ENCODE measurements at regions not wholly inside any gene's neighbourhood (a gene's known extent, or its start where the extent isn't known, plus 50 kb on each side); places are given as distances from the start of the nearest gene placed in this dataset.

DNA sequence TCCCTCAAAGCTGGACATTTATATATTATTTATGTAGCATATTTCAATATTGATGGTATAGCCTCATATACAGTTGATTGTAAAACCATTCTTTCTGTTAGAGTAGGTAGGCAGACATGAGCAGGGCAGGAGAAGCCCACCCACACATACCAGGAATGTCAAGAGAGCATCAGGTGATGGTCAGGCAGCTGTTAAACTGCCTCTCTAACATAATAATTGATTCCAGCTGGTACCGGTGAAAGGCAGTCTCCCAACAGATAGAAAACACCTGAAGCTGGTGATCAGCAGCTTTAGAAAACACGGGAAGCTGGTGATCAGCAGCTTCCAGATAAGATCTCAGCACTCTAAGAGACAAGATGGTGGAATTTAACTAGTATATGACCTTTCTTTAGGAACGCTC is 132.9 kb downstream of the SLITRK6 start:
- no peak for DNase-seq (ENCODE audit: low read depth in 3 of 3, low spot score in 2 of 3)

DNA sequence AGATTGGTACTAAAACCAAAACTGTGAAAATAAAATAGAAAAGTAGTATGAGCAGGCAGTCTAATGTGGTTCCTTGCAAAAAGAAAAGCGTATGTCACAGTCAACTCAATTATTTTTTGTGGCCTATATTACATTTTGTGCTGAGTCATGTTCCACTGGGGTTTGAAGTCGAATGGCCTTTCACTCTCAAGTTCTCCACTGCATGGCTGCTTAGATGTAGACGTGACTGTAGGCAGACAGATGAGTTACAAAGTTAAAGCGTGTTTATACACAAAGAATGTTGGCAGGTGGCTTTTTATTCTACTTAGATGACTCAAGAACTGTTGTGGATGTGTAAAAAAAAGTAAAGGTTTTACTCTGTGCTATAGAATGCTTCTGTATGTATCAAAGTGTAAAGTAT is 133.9 kb downstream of the SLITRK6 start:
- DNase-seq (ENCODE audit: low read depth in 3 of 3, low spot score in 2 of 3) = no peak

DNA sequence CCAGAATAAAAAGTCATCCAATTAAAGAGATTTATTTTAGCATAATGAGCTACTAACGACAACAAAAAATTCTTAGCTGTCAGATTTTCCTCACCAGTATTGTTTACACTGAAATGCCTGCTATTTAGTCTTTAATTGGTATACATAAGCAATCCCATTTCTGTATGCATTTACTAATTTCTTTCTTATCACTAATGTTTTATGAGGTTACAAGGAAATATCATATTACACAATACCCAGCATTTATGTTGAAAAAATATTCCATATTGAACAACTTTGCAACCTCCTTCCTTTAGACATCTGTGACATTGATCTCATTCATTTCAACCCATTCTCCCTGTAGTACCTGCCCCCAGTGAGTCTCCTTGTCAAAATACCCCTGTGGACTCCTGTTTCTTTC is 135.4 kb downstream of the SLITRK6 start:
- no peak for DNase-seq (ENCODE audit: low read depth in 3 of 3, low spot score in 2 of 3)

DNA sequence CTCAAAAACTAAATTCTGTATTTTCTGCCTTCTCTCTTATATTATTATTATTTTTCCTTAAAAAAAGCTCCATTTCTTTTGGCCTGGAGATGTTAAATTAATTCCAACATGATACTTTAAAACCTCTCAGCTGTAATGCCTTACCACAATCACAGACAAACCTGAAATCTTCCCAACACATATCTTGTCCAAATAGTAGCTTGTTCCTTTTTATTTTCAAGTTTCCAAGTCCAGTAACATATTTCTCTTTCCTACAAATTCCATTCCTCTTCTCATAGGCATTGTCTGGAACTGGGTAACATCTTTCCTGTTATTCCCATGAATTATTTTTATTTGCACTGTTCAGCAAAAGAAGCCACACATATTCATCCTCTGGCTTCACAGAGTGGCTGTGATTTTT is 137.0 kb downstream of the SLITRK6 start:
- no peak for DNase-seq (ENCODE audit: low read depth in 3 of 3, low spot score in 2 of 3)

DNA sequence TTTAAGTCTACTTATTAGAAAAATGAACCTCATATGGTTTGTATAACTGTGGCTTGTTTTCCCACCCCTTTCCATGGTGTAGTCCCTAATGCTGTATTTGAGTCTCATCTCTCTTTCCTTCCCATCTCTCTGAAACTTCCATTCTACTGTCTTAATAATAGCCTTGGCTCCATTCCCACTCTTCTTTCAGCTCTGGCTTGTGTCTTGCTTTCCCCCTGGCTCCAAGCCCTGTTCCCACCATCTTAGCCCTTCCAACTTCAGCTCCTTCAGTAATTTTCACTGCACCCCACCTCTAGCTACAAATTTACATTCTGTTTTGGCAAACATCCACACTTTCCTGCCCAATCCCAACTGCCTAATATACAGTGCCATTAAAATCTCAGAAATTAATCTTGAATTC is 137.5 kb downstream of the SLITRK6 start:
- DNase-seq (ENCODE audit: low read depth in 3 of 3, low spot score in 2 of 3) = no peak

DNA sequence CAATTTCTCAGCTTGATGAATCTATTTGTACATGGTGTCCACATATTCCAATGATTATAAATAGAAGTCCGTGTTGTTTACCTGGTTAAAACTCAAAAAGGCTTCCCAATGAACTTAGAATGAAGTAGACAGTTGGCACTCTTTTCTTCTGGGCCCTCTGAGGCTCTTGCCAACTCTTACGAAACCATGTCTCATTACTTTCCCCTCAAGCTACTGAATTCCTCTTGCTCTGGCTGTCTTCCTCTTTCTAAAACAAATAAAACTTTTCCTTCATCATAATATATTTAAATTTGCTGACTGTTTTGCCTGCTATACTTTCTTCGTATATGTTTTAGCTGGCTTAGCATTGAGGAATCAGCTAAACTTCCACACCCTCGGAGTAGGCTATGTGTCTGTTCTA is 139.7 kb downstream of the SLITRK6 start:
- DNase-seq (ENCODE audit: low read depth in 3 of 3, low spot score in 2 of 3) = no peak

DNA sequence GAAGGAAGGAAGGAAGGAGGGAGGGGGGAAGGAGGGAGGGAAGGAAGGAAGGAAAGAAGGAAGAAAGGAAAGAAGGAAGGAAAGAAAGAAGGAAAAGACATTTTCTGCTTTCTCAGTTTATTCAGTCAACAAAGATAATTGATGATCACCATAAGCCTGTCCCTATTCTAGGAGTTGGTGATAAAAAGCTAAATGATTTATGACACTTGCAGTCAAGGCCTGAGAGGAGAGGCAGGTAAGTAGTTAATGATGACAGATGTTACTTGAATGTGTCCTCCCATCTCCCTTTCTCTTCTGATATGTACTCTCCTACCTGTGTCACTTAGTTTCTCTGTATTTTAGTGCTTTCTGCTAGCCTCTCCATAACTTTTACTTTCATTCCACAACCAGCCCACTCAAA is 141.3 kb downstream of the SLITRK6 start:
- DNase-seq (ENCODE audit: low read depth in 3 of 3, low spot score in 2 of 3) = no peak

DNA sequence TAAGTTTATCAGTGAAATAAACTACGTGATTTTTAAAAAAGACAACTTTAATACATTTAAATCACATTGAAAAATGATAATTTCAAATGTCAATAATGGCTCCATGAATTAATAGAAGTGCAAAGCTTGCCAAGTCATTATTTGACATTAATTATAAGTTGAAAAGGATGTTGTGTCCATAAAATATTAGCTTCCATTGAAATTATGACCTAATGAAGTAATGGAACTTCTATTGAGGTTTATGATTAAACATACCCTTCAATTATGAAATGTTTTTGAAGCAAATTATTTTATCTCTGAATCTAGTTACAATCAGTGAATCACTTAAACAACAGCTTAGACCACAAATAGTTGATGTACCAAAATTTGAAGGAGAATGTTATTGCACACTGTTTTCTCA is 144.2 kb downstream of the SLITRK6 start:
- DNase-seq (ENCODE audit: low read depth in 3 of 3, low spot score in 2 of 3) = no peak

DNA sequence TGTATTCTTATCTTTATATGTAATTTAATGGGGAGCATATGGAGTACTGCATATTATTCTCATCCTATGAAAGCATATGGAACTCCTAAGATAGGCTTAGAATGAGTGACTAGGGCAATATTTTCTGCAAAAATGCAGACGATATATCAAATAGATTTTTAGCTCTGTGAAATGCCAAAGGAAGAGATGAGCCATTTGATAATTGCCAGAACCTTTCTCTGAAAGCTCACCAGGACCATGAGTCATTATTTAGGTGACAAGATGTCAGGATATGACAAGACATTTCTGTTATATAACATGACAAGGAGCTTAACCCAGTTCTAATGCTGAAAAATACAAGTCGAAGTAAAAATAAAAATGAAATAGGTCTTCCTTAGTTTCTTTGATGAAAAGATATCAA is 145.0 kb downstream of the SLITRK6 start:
- DNase-seq (ENCODE audit: low read depth in 3 of 3, low spot score in 2 of 3) = no peak

DNA sequence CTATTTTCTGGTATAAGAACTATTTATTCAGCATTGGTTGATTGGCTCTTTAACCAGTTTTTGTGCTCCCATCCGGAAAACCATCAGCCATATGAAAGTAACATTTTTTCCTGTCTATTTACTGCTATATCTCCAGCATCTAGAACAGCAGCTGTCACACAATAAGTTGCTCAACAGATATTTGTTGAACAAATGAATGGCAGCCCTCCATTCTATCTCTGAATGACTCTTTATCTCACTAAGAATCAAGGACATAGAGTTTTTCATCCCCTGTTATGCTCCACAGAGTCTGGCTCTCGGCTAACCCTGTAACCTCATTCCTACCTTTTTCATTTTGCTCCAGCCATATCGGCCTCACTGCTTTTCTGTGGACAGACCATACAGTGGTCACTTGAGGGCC is 145.5 kb downstream of the SLITRK6 start:
- DNase-seq (ENCODE audit: low read depth in 3 of 3, low spot score in 2 of 3) = no peak

DNA sequence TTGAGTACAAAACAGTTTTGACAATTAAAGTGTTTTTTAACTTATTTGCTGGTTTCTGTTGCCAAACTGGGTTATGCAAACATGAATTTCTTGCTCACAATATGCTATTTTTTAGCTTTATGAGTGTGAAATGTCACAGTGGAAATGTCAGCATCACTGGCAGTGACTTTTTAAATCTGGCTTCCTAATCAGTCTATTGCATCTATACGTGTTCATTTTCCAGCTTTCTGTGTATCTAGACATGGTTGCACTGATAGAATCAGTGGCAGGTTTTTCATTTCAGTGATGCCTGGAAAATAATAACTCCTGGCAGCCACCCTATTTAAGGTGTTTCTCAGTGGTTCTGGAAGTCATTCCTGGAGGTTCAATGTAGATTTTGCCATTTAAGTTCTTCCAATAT is 146.7 kb downstream of the SLITRK6 start:
- no peak for DNase-seq (ENCODE audit: low read depth in 3 of 3, low spot score in 2 of 3)

DNA sequence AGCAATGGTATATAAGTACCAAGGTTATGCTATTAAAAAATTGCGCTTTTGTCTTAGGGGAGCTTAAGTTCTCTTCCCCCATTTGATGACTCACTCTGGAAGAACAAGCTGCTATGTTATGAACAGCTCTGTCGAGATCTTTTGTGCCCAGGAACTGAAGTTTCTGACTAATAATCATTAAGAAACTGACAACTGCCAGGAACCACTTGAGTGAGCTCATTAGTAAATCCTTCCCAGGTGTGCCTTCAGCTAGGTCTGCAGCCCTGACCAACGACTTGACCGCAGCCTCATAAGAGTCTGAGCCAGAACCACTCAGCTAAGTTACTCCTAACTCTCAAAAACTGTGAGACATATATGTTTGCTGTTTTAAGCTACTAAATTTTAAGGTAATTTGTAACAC is 147.8 kb downstream of the SLITRK6 start:
- no peak for DNase-seq (ENCODE audit: low read depth in 3 of 3, low spot score in 2 of 3)

DNA sequence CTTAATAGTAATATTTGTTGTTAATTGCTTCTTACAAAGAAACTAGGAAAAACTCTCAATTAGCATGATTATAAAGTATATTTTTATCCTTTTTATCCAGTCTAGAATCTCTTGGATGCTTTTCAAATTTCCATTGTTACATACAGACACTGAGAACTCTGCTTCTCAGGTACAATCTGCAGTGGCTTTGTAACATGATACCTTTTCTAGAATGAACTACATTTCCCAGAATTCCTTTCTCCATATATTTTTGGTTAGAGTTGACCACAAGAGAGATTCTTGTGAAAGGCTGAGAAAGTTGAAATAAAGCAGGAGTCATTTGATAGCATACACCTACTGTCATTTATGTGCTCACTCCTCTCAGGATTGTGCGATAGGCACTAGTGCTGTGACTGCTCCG is 148.6 kb downstream of the SLITRK6 start:
- no peak for DNase-seq (ENCODE audit: low read depth in 3 of 3, low spot score in 2 of 3)

DNA sequence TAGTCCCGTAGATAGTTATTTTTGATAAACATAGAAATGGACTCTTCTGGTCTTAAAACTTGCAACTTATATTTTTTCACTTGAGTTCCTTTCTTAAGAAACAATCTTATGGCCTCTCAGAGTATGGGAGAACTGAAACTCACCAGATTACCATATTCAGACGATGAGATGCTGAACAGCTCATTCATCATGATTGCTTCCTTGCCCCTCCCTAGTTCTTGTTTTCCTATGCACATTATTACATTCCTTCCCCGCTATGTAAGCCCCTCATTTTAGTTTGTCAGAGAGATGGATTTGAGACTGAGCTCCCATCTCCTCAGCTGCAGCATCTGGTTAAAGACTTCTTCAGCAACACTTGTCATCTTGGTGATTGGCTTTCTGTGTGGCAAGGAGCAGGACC is 158.5 kb downstream of the SLITRK6 start:
- no peak for DNase-seq (ENCODE audit: low read depth in 3 of 3, low spot score in 2 of 3)

DNA sequence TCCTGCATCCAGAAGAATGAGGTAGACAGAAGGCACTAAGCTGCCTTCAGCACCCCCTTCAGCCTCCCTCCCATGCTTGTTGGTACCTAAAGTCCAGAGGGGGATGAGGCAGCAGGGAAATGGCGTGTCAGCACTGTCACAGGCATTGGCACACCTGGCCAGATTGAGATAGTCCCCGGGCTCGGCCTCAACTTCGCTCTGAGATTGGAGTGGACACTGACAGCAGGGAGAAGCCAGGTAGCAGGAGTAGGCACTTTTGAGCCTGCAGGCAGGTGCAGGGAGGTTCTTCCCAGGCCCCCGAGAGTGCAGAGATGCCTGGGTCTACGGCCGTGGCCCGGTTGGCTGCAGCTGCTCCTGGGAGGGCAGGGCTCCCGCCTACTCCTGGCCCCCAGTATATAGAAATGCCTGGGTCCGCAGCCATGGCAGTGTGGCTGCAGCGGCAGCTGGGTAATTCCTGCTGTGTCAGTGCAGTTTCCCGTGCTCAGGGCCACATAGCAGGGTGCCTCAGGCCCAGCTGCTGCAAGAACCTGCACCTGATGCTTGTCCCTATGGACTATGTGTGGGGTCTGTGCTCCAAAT is 160.3 kb downstream of the SLITRK6 start:
- DNase-seq (ENCODE audit: low read depth in 3 of 3, low spot score in 2 of 3) = no peak

DNA sequence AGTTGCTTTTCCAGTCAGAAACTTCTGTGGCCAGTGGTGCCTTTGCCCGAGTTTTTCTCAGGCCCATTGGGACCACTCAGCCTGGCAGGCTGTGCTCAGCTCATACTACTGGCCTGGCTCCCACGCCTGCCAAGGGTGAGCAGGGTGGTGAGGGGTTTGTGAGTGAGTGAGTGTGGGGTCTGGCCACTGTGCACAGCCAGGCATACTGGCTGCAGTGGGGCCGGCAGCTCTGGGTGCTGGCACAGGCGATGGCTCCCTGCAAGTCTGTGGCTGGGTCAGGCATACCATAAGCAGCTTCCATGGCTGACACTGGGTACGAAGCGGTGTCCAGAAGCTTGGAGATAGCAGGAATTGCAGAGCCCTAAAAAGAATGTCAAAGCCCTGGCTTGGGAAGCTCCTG is 161.0 kb downstream of the SLITRK6 start:
- DNase-seq (ENCODE audit: low read depth in 3 of 3, low spot score in 2 of 3) = no peak

DNA sequence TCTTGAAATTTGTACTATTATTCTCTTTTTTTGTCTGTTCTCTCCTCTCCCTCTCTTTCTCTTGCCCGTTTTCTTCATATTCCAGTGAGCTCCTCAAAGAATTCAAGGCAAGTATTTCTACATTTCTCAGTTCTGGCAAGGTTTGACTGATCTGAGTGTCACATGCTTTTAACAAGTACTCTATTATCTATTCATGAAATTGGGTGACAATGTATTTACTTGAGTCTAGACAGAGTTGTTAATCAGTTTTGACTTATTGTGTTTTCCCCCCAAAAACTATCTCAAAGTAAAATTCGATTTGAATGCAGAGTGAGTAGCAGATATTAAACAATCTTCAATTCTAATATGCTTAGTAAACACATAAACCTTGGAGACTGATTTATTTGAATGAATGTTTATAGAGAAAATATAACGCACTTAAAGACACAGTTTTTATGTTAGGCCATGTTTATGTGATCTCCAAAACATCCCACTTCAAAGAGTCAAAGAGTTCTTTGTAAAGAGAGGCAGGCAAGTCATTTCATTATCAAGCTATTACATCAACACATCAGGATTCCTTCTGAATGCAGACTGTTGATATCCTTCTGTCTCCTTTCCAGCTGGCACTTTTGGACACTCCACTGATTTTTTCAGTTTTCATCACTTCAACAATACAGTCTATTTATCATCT is 166.6 kb downstream of the SLITRK6 start:
- DNase-seq (ENCODE audit: low read depth in 3 of 3, low spot score in 2 of 3) = no peak

DNA sequence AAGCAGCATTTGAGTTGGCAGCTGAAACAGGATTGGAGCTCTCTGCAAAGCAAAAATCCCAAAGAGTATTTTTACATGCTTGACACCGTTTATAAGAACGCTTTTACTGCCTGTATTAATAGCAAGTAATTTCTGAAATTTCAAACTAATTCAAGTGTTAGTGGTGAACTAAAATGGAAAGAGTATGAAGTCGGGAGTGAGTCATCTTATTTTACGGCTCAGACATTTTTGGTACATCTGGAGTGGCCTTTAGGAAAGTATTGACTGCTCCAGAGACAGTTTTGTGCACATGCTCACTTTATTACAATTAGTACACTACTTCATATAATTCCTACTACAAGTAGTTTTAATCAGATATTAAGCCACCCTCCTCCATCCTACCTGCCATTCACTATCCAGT is 167.4 kb downstream of the SLITRK6 start:
- DNase-seq (ENCODE audit: low read depth in 3 of 3, low spot score in 2 of 3) = no peak

DNA sequence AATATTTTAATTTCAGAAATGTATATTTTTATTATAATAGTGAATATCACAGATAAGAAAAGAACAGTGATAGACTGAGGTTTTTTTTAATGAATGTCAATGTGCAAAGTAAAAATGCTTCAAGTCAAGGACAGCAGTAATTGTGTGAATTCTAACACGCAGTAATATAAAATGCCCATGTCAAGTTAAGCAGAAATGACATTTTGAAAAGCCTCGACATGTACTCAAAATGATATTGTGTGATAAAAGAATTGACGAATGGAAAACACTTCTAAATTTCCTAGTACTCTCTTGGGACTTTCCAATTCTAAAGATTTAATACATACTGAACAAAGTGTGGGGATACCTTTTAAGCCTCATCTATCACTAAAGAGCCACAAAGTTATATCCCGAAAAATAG is 172.6 kb downstream of the SLITRK6 start:
- no peak for DNase-seq (ENCODE audit: low read depth in 3 of 3, low spot score in 2 of 3)

DNA sequence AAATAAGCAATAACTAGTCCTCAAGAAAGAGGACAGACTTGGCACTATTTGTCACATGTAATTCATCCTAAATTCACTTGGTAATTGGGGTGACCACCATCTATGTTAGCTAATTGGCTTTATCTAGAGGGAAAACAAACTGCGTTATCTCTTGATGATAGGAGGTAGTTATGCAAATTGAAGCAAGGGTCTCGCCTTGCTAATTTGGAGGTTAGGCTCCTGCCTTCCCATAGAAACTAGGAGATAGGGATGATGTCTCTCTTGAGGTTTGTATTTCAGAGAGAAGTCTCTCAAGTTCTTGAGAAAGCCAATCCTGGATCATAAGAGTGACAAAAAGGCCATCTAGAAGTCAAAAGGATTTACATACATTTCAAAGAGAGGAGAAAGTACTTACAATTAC is 179.9 kb downstream of the SLITRK6 start:
- no peak for DNase-seq (ENCODE audit: low read depth in 3 of 3, low spot score in 2 of 3)

DNA sequence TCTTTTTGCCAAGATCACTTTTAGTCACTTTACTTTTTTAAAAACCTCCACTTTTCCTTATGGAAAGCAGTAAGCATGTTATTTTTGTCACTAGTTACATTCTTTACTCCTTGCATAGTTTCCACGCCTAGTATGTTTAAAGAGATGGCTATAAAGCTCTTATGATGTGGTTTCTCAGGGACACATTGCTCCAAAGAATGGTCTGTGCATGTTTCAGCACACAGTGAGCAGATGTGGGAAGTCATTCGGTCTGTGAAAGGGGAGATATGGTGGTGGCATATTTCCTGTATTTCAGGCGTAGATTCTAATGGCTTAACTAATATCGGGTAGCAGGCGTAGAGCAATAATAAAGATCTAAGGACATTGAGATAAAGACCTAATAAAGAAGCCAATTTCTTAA is 180.7 kb downstream of the SLITRK6 start:
- DNase-seq (ENCODE audit: low read depth in 3 of 3, low spot score in 2 of 3) = no peak

DNA sequence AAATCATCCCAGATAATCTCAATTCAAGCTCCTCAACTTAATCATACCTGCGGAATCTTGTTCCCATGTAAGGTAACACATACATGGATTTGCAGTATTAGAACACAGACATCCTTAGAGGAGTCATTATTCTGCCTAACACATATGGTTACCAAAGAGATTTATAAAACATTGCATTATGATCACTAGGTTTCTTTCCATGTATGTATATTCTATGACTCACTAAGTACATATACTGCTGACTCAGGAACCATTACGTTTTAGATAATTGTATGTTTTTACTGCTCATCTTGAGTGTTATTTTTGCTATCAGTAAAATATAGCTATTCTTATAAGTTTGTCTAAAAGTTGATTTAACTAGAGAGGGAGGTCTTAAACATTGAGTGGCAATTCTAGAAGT is 182.9 kb downstream of the SLITRK6 start:
- no peak for DNase-seq (ENCODE audit: low read depth in 3 of 3, low spot score in 2 of 3)

DNA sequence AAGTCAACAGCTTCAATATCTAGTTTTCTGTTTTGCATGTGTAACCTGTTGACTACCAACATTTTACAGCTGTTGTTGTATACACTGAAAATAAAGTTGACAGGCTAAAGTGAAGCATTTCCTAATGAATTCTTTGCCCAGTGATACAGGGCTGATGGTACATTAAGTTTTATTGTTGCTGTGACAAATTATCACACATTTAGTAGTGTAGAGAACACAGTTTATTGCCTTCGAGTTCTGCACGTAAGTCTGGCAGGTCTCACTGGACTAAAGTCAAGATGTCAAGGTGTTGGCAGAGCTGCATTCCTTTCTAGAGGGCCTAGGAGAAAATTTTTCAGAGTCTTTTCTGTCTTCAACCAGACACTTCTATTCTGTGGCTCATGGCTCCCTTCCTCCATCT is 184.2 kb downstream of the SLITRK6 start:
- DNase-seq (ENCODE audit: low read depth in 3 of 3, low spot score in 2 of 3) = peak; percentile 10 to 40 (median 23)
